HEK293T (cell line): ENCODE measurements at regions not wholly inside any gene's neighbourhood (a gene's known extent, or its start where the extent isn't known, plus 50 kb on each side); places are given as distances from the start of the nearest gene placed in this dataset.

Experiments
- ARNT ChIP-seq: fragments of 450-650 bp; IDR thresholded peaks from 2 replicates; pipeline ENCODE4 v1.6.1; 2017; ENCODE audit warnings: mild to moderate bottlenecking
- BHLHE40 ChIP-seq: fragments of 450-650 bp; IDR thresholded peaks from 2 replicates; pipeline ENCODE4 v1.6.1; 2016; ENCODE audit warnings: mild to moderate bottlenecking, moderate library complexity, borderline replicate concordance
- CTBP1 ChIP-seq: fragments of 450-650 bp; IDR thresholded peaks from 2 replicates; pipeline ENCODE4 v1.6.1; 2016; ENCODE audit warnings: borderline replicate concordance
- ELF4 ChIP-seq: fragments of 450-650 bp; IDR thresholded peaks from 2 replicates; pipeline ENCODE4 v1.6.1; 2017; ENCODE audit warnings: antibody characterized with exemption
- FOXA1 ChIP-seq: fragments of 450-650 bp; IDR thresholded peaks from 2 replicates; pipeline ENCODE4 v1.6.1; 2016; ENCODE audit warnings: mild to moderate bottlenecking
- FOXK2 ChIP-seq: fragments of 450-650 bp; IDR thresholded peaks from 2 replicates; pipeline ENCODE4 v1.6.1; 2016; ENCODE audit warnings: mild to moderate bottlenecking
- FOXM1 ChIP-seq: fragments of 450-650 bp; IDR thresholded peaks from 2 replicates; pipeline ENCODE4 v1.6.1; 2017; ENCODE audit warnings: mild to moderate bottlenecking, borderline replicate concordance
- HDGF ChIP-seq: fragments of 450-650 bp; IDR thresholded peaks from 2 replicates; pipeline ENCODE4 v1.6.1; 2017; ENCODE audit warnings: antibody characterized with exemption, borderline replicate concordance
- L3MBTL2 ChIP-seq: fragments of 450-650 bp; conservative IDR thresholded peaks from 2 replicates; pipeline ENCODE4 v1.6.1; 2016; ENCODE audit warnings: mild to moderate bottlenecking
- SP1 ChIP-seq: fragments of 450-650 bp; IDR thresholded peaks from 2 replicates; pipeline ENCODE4 v1.6.1; 2017
- SUZ12 ChIP-seq: fragments of 450-650 bp; IDR thresholded peaks from 2 replicates; pipeline ENCODE4 v1.6.1; 2016; ENCODE audit warnings: mild to moderate bottlenecking
- TARDBP ChIP-seq: fragments of 450-650 bp; IDR thresholded peaks from 2 replicates; pipeline ENCODE4 v1.6.1; 2016
- ZNF384 ChIP-seq: fragments of 450-650 bp; IDR thresholded peaks from 2 replicates; pipeline ENCODE4 v1.6.1; 2016
- TF ChIP-seq, protein P1 (sequence below): fragments of 450-650 bp; IDR thresholded peaks from 2 replicates; pipeline ENCODE4 v1.6.1; 2016

DNA sequence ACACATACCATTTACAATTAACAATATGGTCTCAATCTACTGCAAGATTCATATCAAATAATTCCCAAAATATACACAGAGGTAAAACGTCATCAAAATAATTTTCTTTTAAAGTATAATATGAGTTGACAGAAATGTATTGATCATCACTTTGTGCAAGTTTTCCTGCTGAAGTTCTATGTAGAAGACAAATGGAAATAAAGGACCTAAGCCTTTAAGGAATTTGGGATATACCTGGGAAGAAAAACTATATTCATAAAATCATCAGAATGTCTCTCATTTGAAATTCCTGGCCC, 61.1 kb upstream of the DAAM1 start:
- TF ChIP-seq ARNT (no peak), SP1 (no peak), ZNF384 (no peak), SUZ12 (no peak), CTBP1 (no peak), FOXK2 (no peak), L3MBTL2 (no peak), HDGF (no peak), FOXA1 (no peak), ELF4 (no peak), FOXM1 (no peak), BHLHE40 (no peak), TARDBP (no peak)
- TF ChIP-seq, protein P1, sequence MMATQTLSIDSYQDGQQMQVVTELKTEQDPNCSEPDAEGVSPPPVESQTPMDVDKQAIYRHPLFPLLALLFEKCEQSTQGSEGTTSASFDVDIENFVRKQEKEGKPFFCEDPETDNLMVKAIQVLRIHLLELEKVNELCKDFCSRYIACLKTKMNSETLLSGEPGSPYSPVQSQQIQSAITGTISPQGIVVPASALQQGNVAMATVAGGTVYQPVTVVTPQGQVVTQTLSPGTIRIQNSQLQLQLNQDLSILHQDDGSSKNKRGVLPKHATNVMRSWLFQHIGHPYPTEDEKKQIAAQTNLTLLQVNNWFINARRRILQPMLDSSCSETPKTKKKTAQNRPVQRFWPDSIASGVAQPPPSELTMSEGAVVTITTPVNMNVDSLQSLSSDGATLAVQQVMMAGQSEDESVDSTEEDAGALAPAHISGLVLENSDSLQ: no peak
